ENCODE measurements at regions not wholly inside any gene's neighbourhood (a gene's known extent, or its start where the extent isn't known, plus 50 kb on each side); places are given as distances from the start of the nearest gene placed in this dataset.

- H3K9me3 ChIP-seq (ENCODE audit: insufficient read depth, low read length): peaks cover 6% of the 10 kb centered on the region; the same call in 1 of the 2 replicates
- H3F3A ChIP-seq (ENCODE audit: insufficient read depth): no peaks in the 10 kb centered on the region
- H4K20me1 ChIP-seq (ENCODE audit: low read depth, low read length): no peaks in the 10 kb centered on the region
- no peaks in the 10 kb centered on the region for H3K9me2 ChIP-seq (replicated peaks; ENCODE audit: insufficient read depth, low read length)
- no peaks in the 10 kb centered on the region for H3K79me2 ChIP-seq (ENCODE audit: insufficient read depth, low read length)
- no peaks in the 10 kb centered on the region for H3K36me3 ChIP-seq (ENCODE audit: low read length)
- no peak overlapping the region for H2AFZ ChIP-seq (ENCODE audit: low read depth, low read length, severe bottlenecking)
- H3K4me2 ChIP-seq (ENCODE audit: low read depth, low read length, poor library complexity, severe bottlenecking): no peak overlapping the region
- no peak overlapping the region for H3K27ac ChIP-seq (ENCODE audit: low read depth, low read length)
- TF ChIP-seq EZH2phosphoT487 (conservative IDR thresholded peaks at IDR 0.05; ENCODE audit: low read length): no peak
- TF ChIP-seq, protein P1, sequence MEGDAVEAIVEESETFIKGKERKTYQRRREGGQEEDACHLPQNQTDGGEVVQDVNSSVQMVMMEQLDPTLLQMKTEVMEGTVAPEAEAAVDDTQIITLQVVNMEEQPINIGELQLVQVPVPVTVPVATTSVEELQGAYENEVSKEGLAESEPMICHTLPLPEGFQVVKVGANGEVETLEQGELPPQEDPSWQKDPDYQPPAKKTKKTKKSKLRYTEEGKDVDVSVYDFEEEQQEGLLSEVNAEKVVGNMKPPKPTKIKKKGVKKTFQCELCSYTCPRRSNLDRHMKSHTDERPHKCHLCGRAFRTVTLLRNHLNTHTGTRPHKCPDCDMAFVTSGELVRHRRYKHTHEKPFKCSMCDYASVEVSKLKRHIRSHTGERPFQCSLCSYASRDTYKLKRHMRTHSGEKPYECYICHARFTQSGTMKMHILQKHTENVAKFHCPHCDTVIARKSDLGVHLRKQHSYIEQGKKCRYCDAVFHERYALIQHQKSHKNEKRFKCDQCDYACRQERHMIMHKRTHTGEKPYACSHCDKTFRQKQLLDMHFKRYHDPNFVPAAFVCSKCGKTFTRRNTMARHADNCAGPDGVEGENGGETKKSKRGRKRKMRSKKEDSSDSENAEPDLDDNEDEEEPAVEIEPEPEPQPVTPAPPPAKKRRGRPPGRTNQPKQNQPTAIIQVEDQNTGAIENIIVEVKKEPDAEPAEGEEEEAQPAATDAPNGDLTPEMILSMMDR (IDR thresholded peaks at IDR 0.05; ENCODE audit: insufficient read depth, low read length, poor library complexity, severe bottlenecking): no peak
- no peak overlapping the region for H3K9ac ChIP-seq (ENCODE audit: low read length)
- no peaks in the 10 kb centered on the region for H3K27me3 ChIP-seq (ENCODE audit: low read length)
- H3K4me3 ChIP-seq (ENCODE audit: insufficient read depth, low read length, poor library complexity, severe bottlenecking): no peak overlapping the region
These were observed 314.9 kb downstream of the NNT start for GRCh38 chr5:43917925-43918324.

- Histone ChIP-seq H3K79me2 (ENCODE audit: insufficient read depth, low read length) (no peaks in the 10 kb centered on the region), H2AFZ (ENCODE audit: low read depth, low read length, severe bottlenecking) (no peak overlapping the region), H3F3A (ENCODE audit: insufficient read depth) (no peaks in the 10 kb centered on the region), H3K36me3 (ENCODE audit: low read length) (no peaks in the 10 kb centered on the region), H3K4me2 (ENCODE audit: low read depth, low read length, poor library complexity, severe bottlenecking) (no peak overlapping the region), H3K4me3 (ENCODE audit: insufficient read depth, low read length, poor library complexity, severe bottlenecking) (no peak overlapping the region), H3K9me3 (ENCODE audit: insufficient read depth, low read length) (no peaks in the 10 kb centered on the region), H3K9me2 (replicated peaks; ENCODE audit: insufficient read depth, low read length) (no peaks in the 10 kb centered on the region), H3K27ac (ENCODE audit: low read depth, low read length) (no peak overlapping the region), H4K20me1 (ENCODE audit: low read depth, low read length) (no peaks in the 10 kb centered on the region), H3K9ac (ENCODE audit: low read length) (no peak overlapping the region), H3K27me3 (ENCODE audit: low read length) (no peaks in the 10 kb centered on the region)
- TF ChIP-seq, protein P1 (IDR thresholded peaks at IDR 0.05; ENCODE audit: insufficient read depth, low read length, poor library complexity, severe bottlenecking): no peak
- no peak for TF ChIP-seq EZH2phosphoT487 (conservative IDR thresholded peaks at IDR 0.05; ENCODE audit: low read length)
These were observed 300.1 kb downstream of the NNT start for GRCh38 chr5:43903129-43903528.

DNA sequence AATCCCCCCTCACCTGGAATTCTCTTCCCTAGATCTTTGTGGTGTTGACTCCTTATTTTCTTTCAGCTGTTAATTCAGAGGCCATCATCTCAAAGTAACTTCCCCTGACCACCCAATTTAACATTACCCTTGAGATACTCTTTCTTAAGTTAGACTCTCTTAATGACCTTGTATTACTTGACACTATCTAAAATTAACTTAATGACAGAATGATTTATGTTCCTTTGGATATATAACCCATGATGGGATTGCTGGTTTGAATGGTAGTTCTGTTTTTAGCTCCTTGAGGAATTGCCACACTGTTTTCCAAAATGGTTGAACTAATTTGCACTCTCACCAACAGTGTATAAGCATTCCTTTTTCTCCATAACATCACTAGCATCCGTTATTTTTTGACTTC lies 298.0 kb downstream of the NNT start:
- no peak overlapping the region for H3K9ac ChIP-seq (ENCODE audit: low read length)

More for the DNA sequence above, 298.0 kb downstream of the NNT start:
- no peak overlapping the region for H3K4me2 ChIP-seq (ENCODE audit: low read depth, low read length, poor library complexity, severe bottlenecking)
- H3K4me3 ChIP-seq (ENCODE audit: insufficient read depth, low read length, poor library complexity, severe bottlenecking): no peak overlapping the region
- no peak overlapping the region for H3K27ac ChIP-seq (ENCODE audit: low read depth, low read length)
- H3K27me3 ChIP-seq (ENCODE audit: low read length): no peaks in the 10 kb centered on the region
- TF ChIP-seq, protein P1 (IDR thresholded peaks at IDR 0.05; ENCODE audit: insufficient read depth, low read length, poor library complexity, severe bottlenecking): no peak
- H3K79me2 ChIP-seq (ENCODE audit: insufficient read depth, low read length): no peaks in the 10 kb centered on the region
- H3K36me3 ChIP-seq (ENCODE audit: low read length): no peaks in the 10 kb centered on the region
- no peaks in the 10 kb centered on the region for H3K9me2 ChIP-seq (replicated peaks; ENCODE audit: insufficient read depth, low read length)
- no peaks in the 10 kb centered on the region for H4K20me1 ChIP-seq (ENCODE audit: low read depth, low read length)
- H3K9me3 ChIP-seq (ENCODE audit: insufficient read depth, low read length): no peaks in the 10 kb centered on the region
- no peak overlapping the region for H2AFZ ChIP-seq (ENCODE audit: low read depth, low read length, severe bottlenecking)
- H3F3A ChIP-seq (ENCODE audit: insufficient read depth): no peaks in the 10 kb centered on the region

Measured in SU-DHL-6 (cell line).